Kidney (tissue), 13 donors: ENCODE measurements at regions not wholly inside any gene's neighbourhood (a gene's known extent, or its start where the extent isn't known, plus 50 kb on each side); places are given as distances from the start of the nearest gene placed in this dataset.

Experiments
- DNase-seq, 5 donors: peaks; one replicate each; pipeline ENCODE4 v3.0.0-alpha.2; 2013 to 2020
- FAIRE-seq: peaks from 2 replicates; lab custom pipeline; 2012; peaks lifted over from hg19 to GRCh38; lab: Jason Lieb, UNC
- H3K27ac ChIP-seq, 2 donors: one replicate each; pipeline ENCODE4 v1.7.0; 2013; ENCODE audit warnings: low read depth in 2 of 2, low read length in 2 of 2, inconsistent platforms in 1 of 2
- H3K27me3 ChIP-seq: one replicate; pipeline ENCODE4 v1.7.1; 2013; ENCODE audit warnings: low read length, inconsistent platforms; ENCODE audit not compliant: control insufficient read depth, insufficient read depth
- H3K36me3 ChIP-seq, 3 donors: one replicate each; pipeline versions ENCODE4 v1.7.0 to v1.7.1; 2013; ENCODE audit warnings: low read length in 3 of 3, control low read depth in 1 of 3, inconsistent platforms in 1 of 3; ENCODE audit not compliant: insufficient read depth in 3 of 3, control insufficient read depth in 2 of 3
- H3K4me1 ChIP-seq, 3 donors: one replicate each; pipeline versions ENCODE4 v1.7.0 to v1.7.1; 2013; ENCODE audit warnings: low read length in 3 of 3, inconsistent platforms in 1 of 3, low read depth in 1 of 3; ENCODE audit not compliant: control insufficient read depth in 2 of 3, insufficient read depth in 2 of 3
- H3K4me3 ChIP-seq, 3 donors: one replicate each; pipeline versions ENCODE4 v1.7.0 to v1.8.1; 2013; ENCODE audit warnings: low read length in 3 of 3, control low read depth in 1 of 3, inconsistent platforms in 1 of 3
- H3K9ac ChIP-seq, 3 donors: one replicate each; pipeline versions ENCODE4 v1.7.0 to v1.7.1; 2013; ENCODE audit warnings: low read length in 3 of 3, control low read depth in 1 of 3, inconsistent platforms in 1 of 3
- H3K9me3 ChIP-seq, 3 donors: one replicate each; pipeline versions ENCODE4 v1.7.0 to v1.7.1; 2013; ENCODE audit warnings: low read length in 3 of 3, control low read depth in 1 of 3, inconsistent platforms in 1 of 3; ENCODE audit not compliant: control insufficient read depth in 2 of 3, insufficient read depth in 1 of 3
- CTCF ChIP-seq: IDR thresholded peaks from 3 replicates; pipeline ENCODE4 v1.5.1; 2012; ENCODE audit warnings: mild to moderate bottlenecking, moderate library complexity, borderline replicate concordance; ENCODE audit not compliant: insufficient read depth; ENCODE audit errors: extremely low read depth
- intact Hi-C: fragments of 100-400 bp; cut with DNase I; formaldehyde crosslinking; loops from one replicate; pipeline ENCODE4 v1.11.1; 2022
- donor health status: control.
- donor health status: control.
- donor health status: control.
- donor health status: control.
- donor health status: control.
- donor health status: DM: yes; HTN: yes; CAD: no.
- donor health status: Normal renal cell carcinoma (clear cell type).

- Histone ChIP-seq H3K4me3 (no peak overlapping the region), H3K36me3 (no peaks in the 10 kb centered on the region), H3K9me3 (no peaks in the 10 kb centered on the region), H3K4me1 (no peaks in the 10 kb centered on the region), H3K27ac (no peak overlapping the region), H3K27me3 (no peaks in the 10 kb centered on the region), H3K9ac (no peak overlapping the region)
- intact Hi-C loops: no loop called here
- no peak for TF ChIP-seq CTCF
- DNase-seq (peak in 2 of 5 donors; percentile 9 to 19), FAIRE-seq (no peak)
These were observed 671.4 kb downstream of the MTRR start for GRCh38 chr5:8540317-8540716.

DNA sequence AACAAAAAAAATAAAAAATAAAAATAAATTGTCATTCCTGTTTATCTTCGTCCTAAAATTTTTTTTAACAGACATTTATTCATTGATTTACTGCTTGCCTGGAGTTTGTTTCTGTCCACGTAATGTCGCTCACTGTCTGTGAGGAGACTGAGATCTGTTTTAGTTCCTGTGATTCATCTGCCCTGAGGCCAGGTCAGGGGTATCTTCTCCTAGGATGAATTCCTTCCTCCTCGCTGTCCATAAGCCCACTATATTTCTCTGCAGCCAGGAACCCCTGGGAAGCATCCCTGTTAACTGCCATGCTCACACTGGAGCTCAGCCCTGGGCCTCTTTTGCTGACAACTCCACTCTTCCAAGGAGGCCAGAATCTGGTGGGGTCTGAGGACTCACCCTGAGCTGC lies 682.0 kb downstream of the MTRR start:
- Histone ChIP-seq H3K4me1 (no peaks in the 10 kb centered on the region), H3K9ac (no peak overlapping the region), H3K4me3 (no peak overlapping the region), H3K27me3 (no peaks in the 10 kb centered on the region), H3K27ac (no peak overlapping the region), H3K9me3 (peaks cover 0 to 15% (median 6%) of the 10 kb centered on the region in 3 donors), H3K36me3 (no peaks in the 10 kb centered on the region)
- no peak for DNase-seq
- intact Hi-C loops: no loop called here
- FAIRE-seq: no peak
- no peak for TF ChIP-seq CTCF

DNA sequence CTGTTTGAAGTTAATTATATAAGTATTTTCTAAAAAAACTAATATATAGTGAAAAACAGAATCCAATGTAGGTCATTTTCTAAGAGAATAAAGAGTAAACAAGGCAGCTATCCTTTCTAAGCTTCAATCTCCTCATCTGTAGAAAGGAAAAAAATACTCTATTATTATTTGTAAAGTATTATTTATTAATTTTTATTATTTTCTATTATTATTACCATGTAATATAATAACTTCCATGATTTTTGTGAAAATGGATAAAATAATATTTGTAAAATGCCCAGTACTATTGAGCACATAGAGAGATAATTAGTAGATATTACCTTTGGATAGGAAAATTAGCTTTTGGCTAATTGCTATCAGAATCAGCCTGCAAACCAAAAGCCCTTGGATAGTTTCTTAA lies 684.4 kb downstream of the MTRR start:
- FAIRE-seq (no peak), DNase-seq (no peak)
- no peaks in the 10 kb centered on the region for H3K27me3 ChIP-seq
- intact Hi-C loops: no loop called here
- H3K9me3 ChIP-seq: peaks cover 0 to 15% (median 6%) of the 10 kb centered on the region in 3 donors
- no peak overlapping the region for H3K9ac ChIP-seq
- H3K4me3 ChIP-seq: no peak overlapping the region
- no peaks in the 10 kb centered on the region for H3K4me1 ChIP-seq
- no peak overlapping the region for H3K27ac ChIP-seq
- TF ChIP-seq CTCF: no peak
- H3K36me3 ChIP-seq: no peaks in the 10 kb centered on the region

DNA sequence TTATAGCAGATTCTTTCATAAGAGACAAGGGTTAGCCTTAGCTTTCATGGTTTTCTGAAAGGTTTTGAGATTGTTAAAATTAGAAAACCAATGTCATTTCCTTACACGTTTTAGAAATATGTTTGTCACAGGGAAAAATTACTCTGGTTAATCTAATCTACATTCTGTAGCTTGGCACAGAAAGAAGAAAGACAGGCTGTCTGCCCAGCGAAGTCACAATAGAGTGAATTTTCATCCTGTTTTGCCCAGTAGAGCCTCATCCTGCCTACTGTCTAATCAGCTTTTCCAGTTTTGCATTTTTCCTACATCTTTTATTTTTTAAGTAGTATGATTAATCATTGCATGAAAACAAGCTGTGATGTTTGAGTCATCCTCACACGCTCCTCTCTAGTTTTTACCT lies 688.8 kb downstream of the MTRR start:
- DNase-seq (no peak), FAIRE-seq (no peak)
- no peaks in the 10 kb centered on the region for H3K27me3 ChIP-seq
- H3K27ac ChIP-seq: no peak overlapping the region
- no peak overlapping the region for H3K9ac ChIP-seq
- intact Hi-C loops: no loop called here
- no peaks in the 10 kb centered on the region for H3K4me1 ChIP-seq
- peaks cover 0 to 15% (median 6%) of the 10 kb centered on the region in 3 donors for H3K9me3 ChIP-seq
- H3K4me3 ChIP-seq: no peak overlapping the region
- no peaks in the 10 kb centered on the region for H3K36me3 ChIP-seq
- TF ChIP-seq CTCF: no peak
